ENCODE measurements at regions not wholly inside any gene's neighbourhood (a gene's known extent, or its start where the extent isn't known, plus 50 kb on each side); places are given as distances from the start of the nearest gene placed in this dataset.

GRCh38 chr9:107832871-107833270, 343.3 kb upstream of the KLF4 start:
- Histone ChIP-seq H3K36me3 (ENCODE audit: control insufficient read depth in 4 of 4, insufficient read depth in 3 of 4, low read depth in 1 of 4, low read length in 3 of 4) (no peaks in the 10 kb centered on the region), H3K9ac (ENCODE audit: low read depth in 1 of 2, low read length in 2 of 2) (no peak overlapping the region), H3K27ac (ENCODE audit: low read depth in 1 of 2, low read length in 2 of 2) (no peak overlapping the region), H3K4me1 (ENCODE audit: control insufficient read depth in 4 of 4, insufficient read depth in 4 of 4, low read length in 3 of 4) (no peaks in the 10 kb centered on the region), H3K4me3 (ENCODE audit: low read depth in 1 of 3, low read length in 3 of 3) (no peak overlapping the region), H3K9me3 (ENCODE audit: control insufficient read depth in 4 of 4, low read length in 3 of 4) (peaks cover 0 to 2% (median 0%) of the 10 kb centered on the region in 4 donors), H3K27me3 (ENCODE audit: control insufficient read depth in 4 of 4, insufficient read depth in 4 of 4, low read length in 3 of 4) (peaks cover 0 to 2% (median 0%) of the 10 kb centered on the region in 4 donors)
- TF ChIP-seq HNF4A (conservative IDR thresholded peaks at IDR 0.05) (no peak), REST (IDR thresholded peaks at IDR 0.05) (no peak), HNF4G (IDR thresholded peaks at IDR 0.05) (no peak), FOXA1 (IDR thresholded peaks at IDR 0.05) (no peak), NR2F2 (IDR thresholded peaks at IDR 0.05) (no peak), EGR1 (IDR thresholded peaks at IDR 0.05; ENCODE audit: low read depth in 2 of 2) (no peak), SP1 (IDR thresholded peaks at IDR 0.05) (no peak), GABPA (IDR thresholded peaks at IDR 0.05 in 1 of 2, conservative IDR thresholded peaks at IDR 0.05 in 1 of 2) (no peak), TAF1 (conservative IDR thresholded peaks at IDR 0.05) (no peak), RAD21 (IDR thresholded peaks at IDR 0.05) (no peak), JUND (IDR thresholded peaks at IDR 0.05) (no peak), YY1 (IDR thresholded peaks at IDR 0.05) (no peak)
- TF ChIP-seq, protein P1, sequence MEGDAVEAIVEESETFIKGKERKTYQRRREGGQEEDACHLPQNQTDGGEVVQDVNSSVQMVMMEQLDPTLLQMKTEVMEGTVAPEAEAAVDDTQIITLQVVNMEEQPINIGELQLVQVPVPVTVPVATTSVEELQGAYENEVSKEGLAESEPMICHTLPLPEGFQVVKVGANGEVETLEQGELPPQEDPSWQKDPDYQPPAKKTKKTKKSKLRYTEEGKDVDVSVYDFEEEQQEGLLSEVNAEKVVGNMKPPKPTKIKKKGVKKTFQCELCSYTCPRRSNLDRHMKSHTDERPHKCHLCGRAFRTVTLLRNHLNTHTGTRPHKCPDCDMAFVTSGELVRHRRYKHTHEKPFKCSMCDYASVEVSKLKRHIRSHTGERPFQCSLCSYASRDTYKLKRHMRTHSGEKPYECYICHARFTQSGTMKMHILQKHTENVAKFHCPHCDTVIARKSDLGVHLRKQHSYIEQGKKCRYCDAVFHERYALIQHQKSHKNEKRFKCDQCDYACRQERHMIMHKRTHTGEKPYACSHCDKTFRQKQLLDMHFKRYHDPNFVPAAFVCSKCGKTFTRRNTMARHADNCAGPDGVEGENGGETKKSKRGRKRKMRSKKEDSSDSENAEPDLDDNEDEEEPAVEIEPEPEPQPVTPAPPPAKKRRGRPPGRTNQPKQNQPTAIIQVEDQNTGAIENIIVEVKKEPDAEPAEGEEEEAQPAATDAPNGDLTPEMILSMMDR (IDR thresholded peaks at IDR 0.05; ENCODE audit: low read depth, low read length, missing input control) = no peak
- TF ChIP-seq, protein P2, sequence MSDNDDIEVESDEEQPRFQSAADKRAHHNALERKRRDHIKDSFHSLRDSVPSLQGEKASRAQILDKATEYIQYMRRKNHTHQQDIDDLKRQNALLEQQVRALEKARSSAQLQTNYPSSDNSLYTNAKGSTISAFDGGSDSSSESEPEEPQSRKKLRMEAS (IDR thresholded peaks at IDR 0.05) = no peak
- TF ChIP-seq, protein P3, sequence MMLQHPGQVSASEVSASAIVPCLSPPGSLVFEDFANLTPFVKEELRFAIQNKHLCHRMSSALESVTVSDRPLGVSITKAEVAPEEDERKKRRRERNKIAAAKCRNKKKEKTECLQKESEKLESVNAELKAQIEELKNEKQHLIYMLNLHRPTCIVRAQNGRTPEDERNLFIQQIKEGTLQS (IDR thresholded peaks at IDR 0.05) = no peak
- DNase-seq (ENCODE audit: low spot score) = no peak
- WGBS = 68% methylated on average over 4 of the region's 4 CpGs

DNA sequence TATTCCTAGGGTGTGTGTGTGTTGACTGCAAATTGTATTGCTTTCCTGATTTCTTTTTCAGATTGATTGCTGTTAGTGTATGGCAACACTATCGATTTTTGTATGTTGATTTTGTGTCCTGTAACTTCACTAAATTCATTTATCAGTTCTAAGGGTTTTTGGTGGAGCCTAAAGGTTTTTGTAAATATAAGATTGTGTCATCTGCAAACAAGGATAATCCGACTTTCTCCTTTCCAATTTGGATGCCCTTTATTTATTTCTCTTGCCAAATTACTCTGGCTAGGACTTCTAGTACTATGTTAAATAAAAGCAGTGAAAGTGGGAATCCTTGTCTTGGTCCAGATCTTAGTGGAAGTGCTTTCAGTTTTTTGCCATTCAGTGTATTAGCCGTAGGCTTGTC, 340.9 kb upstream of the KLF4 start:
- H3K9ac ChIP-seq (ENCODE audit: low read depth in 1 of 2, low read length in 2 of 2) = no peak overlapping the region
- no peak overlapping the region for H3K27ac ChIP-seq (ENCODE audit: low read depth in 1 of 2, low read length in 2 of 2)
- no peaks in the 10 kb centered on the region for H3K36me3 ChIP-seq (ENCODE audit: control insufficient read depth in 4 of 4, insufficient read depth in 3 of 4, low read depth in 1 of 4, low read length in 3 of 4)
- WGBS = 18% methylated on average over 3 of the region's 3 CpGs
- peaks cover 0 to 2% (median 0%) of the 10 kb centered on the region in 4 donors for H3K27me3 ChIP-seq (ENCODE audit: control insufficient read depth in 4 of 4, insufficient read depth in 4 of 4, low read length in 3 of 4)
- no peak overlapping the region for H3K4me3 ChIP-seq (ENCODE audit: low read depth in 1 of 3, low read length in 3 of 3)
- H3K4me1 ChIP-seq (ENCODE audit: control insufficient read depth in 4 of 4, insufficient read depth in 4 of 4, low read length in 3 of 4) = no peaks in the 10 kb centered on the region
- peaks cover 0 to 2% (median 0%) of the 10 kb centered on the region in 4 donors for H3K9me3 ChIP-seq (ENCODE audit: control insufficient read depth in 4 of 4, low read length in 3 of 4)
- no peak for DNase-seq (ENCODE audit: low spot score)
- TF ChIP-seq RAD21 (IDR thresholded peaks at IDR 0.05) (peak; percentile 28 to 46), SP1 (IDR thresholded peaks at IDR 0.05) (peak; percentile 23), HNF4G (IDR thresholded peaks at IDR 0.05) (no peak), FOXA2 (IDR thresholded peaks at IDR 0.05) (peak; percentile 85), REST (IDR thresholded peaks at IDR 0.05) (peak; percentile 14), GABPA (IDR thresholded peaks at IDR 0.05 in 1 of 2, conservative IDR thresholded peaks at IDR 0.05 in 1 of 2) (no peak), YY1 (IDR thresholded peaks at IDR 0.05) (peak; percentile 24), TAF1 (conservative IDR thresholded peaks at IDR 0.05) (no peak), HNF4A (conservative IDR thresholded peaks at IDR 0.05) (peak; percentile 57 to 75)
- TF ChIP-seq, protein P1 (IDR thresholded peaks at IDR 0.05; ENCODE audit: low read depth, low read length, missing input control) = no peak
- TF ChIP-seq, protein P2 (IDR thresholded peaks at IDR 0.05) = peak; percentile 25
- TF ChIP-seq, protein P4, sequence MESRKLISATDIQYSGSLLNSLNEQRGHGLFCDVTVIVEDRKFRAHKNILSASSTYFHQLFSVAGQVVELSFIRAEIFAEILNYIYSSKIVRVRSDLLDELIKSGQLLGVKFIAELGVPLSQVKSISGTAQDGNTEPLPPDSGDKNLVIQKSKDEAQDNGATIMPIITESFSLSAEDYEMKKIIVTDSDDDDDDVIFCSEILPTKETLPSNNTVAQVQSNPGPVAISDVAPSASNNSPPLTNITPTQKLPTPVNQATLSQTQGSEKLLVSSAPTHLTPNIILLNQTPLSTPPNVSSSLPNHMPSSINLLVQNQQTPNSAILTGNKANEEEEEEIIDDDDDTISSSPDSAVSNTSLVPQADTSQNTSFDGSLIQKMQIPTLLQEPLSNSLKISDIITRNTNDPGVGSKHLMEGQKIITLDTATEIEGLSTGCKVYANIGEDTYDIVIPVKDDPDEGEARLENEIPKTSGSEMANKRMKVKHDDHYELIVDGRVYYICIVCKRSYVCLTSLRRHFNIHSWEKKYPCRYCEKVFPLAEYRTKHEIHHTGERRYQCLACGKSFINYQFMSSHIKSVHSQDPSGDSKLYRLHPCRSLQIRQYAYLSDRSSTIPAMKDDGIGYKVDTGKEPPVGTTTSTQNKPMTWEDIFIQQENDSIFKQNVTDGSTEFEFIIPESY (IDR thresholded peaks at IDR 0.05) = peak; percentile 44
